HepG2 (cell line): ENCODE measurements at regions not wholly inside any gene's neighbourhood (a gene's known extent, or its start where the extent isn't known, plus 50 kb on each side); places are given as distances from the start of the nearest gene placed in this dataset.

Experiments used
- ASH2L ChIP-seq: fragments of 300-600, 200-600 bp; sonication (generic); IDR thresholded peaks from 2 replicates; pipeline ENCODE4 v1.7.0; 2017; ENCODE audit warnings: low read depth, mild to moderate bottlenecking, moderate library complexity, mixed read lengths, low read length; ENCODE audit not compliant: insufficient read length
- CBX1 ChIP-seq: IDR thresholded peaks from one replicate; pipeline ENCODE4 v1.6.1; 2016; ENCODE audit warnings: antibody characterized with exemption, low read depth
- CEBPB ChIP-seq: IDR thresholded peaks from 2 replicates; pipeline ENCODE4 v1.6.1; 2011; ENCODE audit warnings: low read depth, low read length, improper control_type of control experiment, borderline replicate concordance
- FOXA1 ChIP-seq, 2 experiments: fragments of 450-650 bp in 1 of 2; sonication (generic) in 1 of 2; formaldehyde crosslinking in 1 of 2; IDR thresholded peaks; 2 replicates each; pipeline versions ENCODE4 v1.4.0 to v1.6.1; 2016 to 2020; ENCODE audit warnings: missing genetic modification reagents in 1 of 2
- NFE2L2 ChIP-seq: fragments of 150-350 bp; IDR thresholded peaks from 2 replicates; pipeline ENCODE4 v1.6.1; 2014; ENCODE audit warnings: low read length
- REST ChIP-seq, 2 experiments: IDR thresholded peaks; 2 replicates each; pipeline ENCODE4 v1.6.1; 2011 to 2012; ENCODE audit warnings: low read length in 2 of 2, borderline replicate concordance in 1 of 2, low read depth in 1 of 2, mild to moderate bottlenecking in 1 of 2, moderate library complexity in 1 of 2
- ZNF12 ChIP-seq: sonication (generic); formaldehyde crosslinking; IDR thresholded peaks from 2 replicates; pipeline ENCODE4 v1.5.0; 2020; ENCODE audit warnings: missing genetic modification reagents
- ZNF274 ChIP-seq: sonication (generic); formaldehyde crosslinking; IDR thresholded peaks from 2 replicates; pipeline ENCODE4 v1.5.1; 2020; ENCODE audit warnings: mild to moderate bottlenecking, missing genetic modification reagents
- ZNF275 ChIP-seq: sonication (generic); formaldehyde crosslinking; IDR thresholded peaks from 2 replicates; pipeline ENCODE4 v1.8.0; 2022; ENCODE audit warnings: missing genetic modification reagents, mild to moderate bottlenecking, inconsistent platforms, borderline replicate concordance
- ZNF883 ChIP-seq: sonication (generic); formaldehyde crosslinking; IDR thresholded peaks from 2 replicates; pipeline ENCODE4 v1.5.1; 2020; ENCODE audit warnings: mild to moderate bottlenecking, missing genetic modification reagents; ENCODE audit errors: not compliant biosample characterization
- TF ChIP-seq, protein P1 (sequence below): sonication (generic); formaldehyde crosslinking; IDR thresholded peaks from 2 replicates; pipeline ENCODE4 v1.9.0; 2021; ENCODE audit warnings: missing genetic modification reagents, borderline replicate concordance
- TF ChIP-seq, protein P2 (sequence below): sonication (generic); formaldehyde crosslinking; IDR thresholded peaks from 2 replicates; pipeline ENCODE4 v1.8.1; 2023; ENCODE audit warnings: missing genetic modification reagents, mild to moderate bottlenecking, borderline replicate concordance

- no peak for TF ChIP-seq ZNF12 (CRISPR knock-in tag)
- no peak for TF ChIP-seq NFE2L2
- no peak for TF ChIP-seq ZNF274 (CRISPR knock-in tag)
- no peak for TF ChIP-seq ZNF275 (CRISPR knock-in tag)
- TF ChIP-seq FOXA1 (IDR thresholded peaks at IDR 0.05): no peak
- TF ChIP-seq FOXA1 (CRISPR knock-in tag; IDR thresholded peaks at IDR 0.05): no peak
- no peak for TF ChIP-seq REST (IDR thresholded peaks at IDR 0.05; ENCODE audit: borderline replicate concordance in 1 of 2, low read depth in 1 of 2, low read length in 2 of 2)
- TF ChIP-seq, protein P1, sequence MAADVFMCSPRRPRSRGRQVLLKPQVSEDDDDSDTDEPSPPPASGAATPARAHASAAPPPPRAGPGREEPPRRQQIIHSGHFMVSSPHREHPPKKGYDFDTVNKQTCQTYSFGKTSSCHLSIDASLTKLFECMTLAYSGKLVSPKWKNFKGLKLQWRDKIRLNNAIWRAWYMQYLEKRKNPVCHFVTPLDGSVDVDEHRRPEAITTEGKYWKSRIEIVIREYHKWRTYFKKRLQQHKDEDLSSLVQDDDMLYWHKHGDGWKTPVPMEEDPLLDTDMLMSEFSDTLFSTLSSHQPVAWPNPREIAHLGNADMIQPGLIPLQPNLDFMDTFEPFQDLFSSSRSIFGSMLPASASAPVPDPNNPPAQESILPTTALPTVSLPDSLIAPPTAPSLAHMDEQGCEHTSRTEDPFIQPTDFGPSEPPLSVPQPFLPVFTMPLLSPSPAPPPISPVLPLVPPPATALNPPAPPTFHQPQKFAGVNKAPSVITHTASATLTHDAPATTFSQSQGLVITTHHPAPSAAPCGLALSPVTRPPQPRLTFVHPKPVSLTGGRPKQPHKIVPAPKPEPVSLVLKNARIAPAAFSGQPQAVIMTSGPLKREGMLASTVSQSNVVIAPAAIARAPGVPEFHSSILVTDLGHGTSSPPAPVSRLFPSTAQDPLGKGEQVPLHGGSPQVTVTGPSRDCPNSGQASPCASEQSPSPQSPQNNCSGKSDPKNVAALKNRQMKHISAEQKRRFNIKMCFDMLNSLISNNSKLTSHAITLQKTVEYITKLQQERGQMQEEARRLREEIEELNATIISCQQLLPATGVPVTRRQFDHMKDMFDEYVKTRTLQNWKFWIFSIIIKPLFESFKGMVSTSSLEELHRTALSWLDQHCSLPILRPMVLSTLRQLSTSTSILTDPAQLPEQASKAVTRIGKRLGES (CRISPR knock-in tag): no peak
- no peak for TF ChIP-seq ASH2L
- no peak for TF ChIP-seq CEBPB
- no peak for TF ChIP-seq ZNF883 (CRISPR knock-in tag)
- TF ChIP-seq CBX1: no peak
- TF ChIP-seq, protein P2, sequence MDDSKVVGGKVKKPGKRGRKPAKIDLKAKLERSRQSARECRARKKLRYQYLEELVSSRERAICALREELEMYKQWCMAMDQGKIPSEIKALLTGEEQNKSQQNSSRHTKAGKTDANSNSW: no peak
Measured at GRCh38 chrY:16715278-16715677, 1164.7 kb downstream of the CDY2B start.
